ENCODE measurements at regions not wholly inside any gene's neighbourhood (a gene's known extent, or its start where the extent isn't known, plus 50 kb on each side); places are given as distances from the start of the nearest gene placed in this dataset.

GRCh38 chr4:177080388-177080787, 229.3 kb upstream of the NEIL3 start:
- no peak overlapping the region for H3K4me3 ChIP-seq (ENCODE audit: low read depth, low read length)
- TF ChIP-seq CTCF (IDR thresholded peaks at IDR 0.05; ENCODE audit: insufficient read depth, low read length, missing control alignments): no peak
- ChIA-PET CTCF (no interaction called here), POLR2A (no interaction called here)
- DNase-seq (ENCODE audit: low read depth, low spot score): no peak

GRCh38 chr4:177087060-177087459, 222.6 kb upstream of the NEIL3 start:
- CTCF ChIA-PET: interaction anchor here (0.7 to 1.3 kb wide), 2 partner anchors 13 to 39 kb away, joined by 3 read pairs; no protein-coding TSS in a partner anchor
- POLR2A ChIA-PET: no interaction called here
- no peak for TF ChIP-seq CTCF (IDR thresholded peaks at IDR 0.05; ENCODE audit: insufficient read depth, low read length, missing control alignments)
- DNase-seq (ENCODE audit: low read depth, low spot score): no peak
- no peak overlapping the region for H3K4me3 ChIP-seq (ENCODE audit: low read depth, low read length)

GRCh38 chr4:177087499-177087898, 222.2 kb upstream of the NEIL3 start:
- DNase-seq (ENCODE audit: low read depth, low spot score): no peak
- no peak overlapping the region for H3K4me3 ChIP-seq (ENCODE audit: low read depth, low read length)
- POLR2A ChIA-PET: no interaction called here
- TF ChIP-seq CTCF (IDR thresholded peaks at IDR 0.05; ENCODE audit: insufficient read depth, low read length, missing control alignments): no peak
- CTCF ChIA-PET: interaction anchor here (0.7 to 1.4 kb wide), 3 partner anchors 12 to 40 kb away, joined by 3 read pairs; no protein-coding TSS in a partner anchor

GRCh38 chr4:177091515-177091914, 218.2 kb upstream of the NEIL3 start:
- no peak overlapping the region for H3K4me3 ChIP-seq (ENCODE audit: low read depth, low read length)
- ChIA-PET POLR2A (no interaction called here), CTCF (no interaction called here)
- DNase-seq (ENCODE audit: low read depth, low spot score): no peak
- TF ChIP-seq CTCF (IDR thresholded peaks at IDR 0.05; ENCODE audit: insufficient read depth, low read length, missing control alignments): no peak

GRCh38 chr4:177092807-177093206, 216.9 kb upstream of the NEIL3 start:
- POLR2A ChIA-PET: no interaction called here
- no peak for DNase-seq (ENCODE audit: low read depth, low spot score)
- no peak overlapping the region for H3K4me3 ChIP-seq (ENCODE audit: low read depth, low read length)
- CTCF ChIA-PET: no interaction called here
- TF ChIP-seq CTCF (IDR thresholded peaks at IDR 0.05; ENCODE audit: insufficient read depth, low read length, missing control alignments): no peak

GRCh38 chr4:177093964-177094363, 215.7 kb upstream of the NEIL3 start:
- POLR2A ChIA-PET: no interaction called here
- no peak for TF ChIP-seq CTCF (IDR thresholded peaks at IDR 0.05; ENCODE audit: insufficient read depth, low read length, missing control alignments)
- no peak for DNase-seq (ENCODE audit: low read depth, low spot score)
- CTCF ChIA-PET: interaction anchor here (0.8 to 1.4 kb wide), 3 partner anchors 15 to 147 kb away, joined by 3 to 6 read pairs (median 3); no protein-coding TSS in a partner anchor
- no peak overlapping the region for H3K4me3 ChIP-seq (ENCODE audit: low read depth, low read length)
